Endothelial cell of umbilical vein (primary cell): ENCODE measurements at regions not wholly inside any gene's neighbourhood (a gene's known extent, or its start where the extent isn't known, plus 50 kb on each side); places are given as distances from the start of the nearest gene placed in this dataset.

Source experiments
- BruUV-seq: library from RNA; stranded (reverse); fragments of 400-500 nt; replicated peaks from 2 replicates; lab custom pipeline; 2021; lab: Mats Ljungman, UMichigan
- CTCF ChIA-PET: fragments of 300-600, 350-600 bp; sonication (Branson Sonifier 250); formaldehyde crosslinking; loops from one replicate; lab custom pipeline; 2021; ENCODE audit warnings: antibody characterized with exemption, inconsistent platforms; lab: Charles Lee
- POLR2A ChIA-PET: fragments of 300-600, 350-600 bp; sonication (Branson Sonifier 250); formaldehyde crosslinking; loops from one replicate; lab custom pipeline; 2021; ENCODE audit warnings: antibody characterized with exemption, inconsistent platforms; lab: Charles Lee
- DNase-seq: peaks from one replicate; pipeline ENCODE4 v3.0.0-alpha.2; 2011; ENCODE audit warnings: low read depth, low spot score
- FAIRE-seq: peaks from 2 replicates; lab custom pipeline; 2011; peaks lifted over from hg19 to GRCh38; lab: Jason Lieb, UNC
- H2AFZ ChIP-seq: 2 replicates; pipeline ENCODE4 v1.6.0; 2012; ENCODE audit warnings: low read depth, low read length, control low read depth, inconsistent platforms
- H3K27ac ChIP-seq: 2 replicates; pipeline ENCODE4 v1.5.1; 2011; ENCODE audit warnings: low read depth, mild to moderate bottlenecking, control low read depth, low read length, moderate library complexity; ENCODE audit not compliant: insufficient read depth
- H3K27me3 ChIP-seq, 2 experiments: 2 replicates each; pipeline versions ENCODE4 v1.6.0 to v1.6.1; 2011; ENCODE audit warnings: low read length in 2 of 2, mixed read lengths in 1 of 2; ENCODE audit not compliant: control insufficient read depth in 2 of 2, insufficient read depth in 2 of 2
- H3K36me3 ChIP-seq, 2 experiments: 2 replicates in 1 of 2; 3 replicates in 1 of 2; pipeline ENCODE4 v1.5.1; 2011; ENCODE audit warnings: low read length in 2 of 2, mild to moderate bottlenecking in 1 of 2, moderate library complexity in 1 of 2; ENCODE audit not compliant: control insufficient read depth in 2 of 2, insufficient read depth in 2 of 2; ENCODE audit errors: extremely low read depth in 1 of 2
- H3K4me1 ChIP-seq: 3 replicates; pipeline ENCODE4 v1.5.1; 2011; ENCODE audit warnings: mild to moderate bottlenecking, low read length; ENCODE audit not compliant: control insufficient read depth, insufficient read depth; ENCODE audit errors: extremely low read depth
- H3K4me2 ChIP-seq: 2 replicates; pipeline ENCODE4 v1.6.1; 2011; ENCODE audit warnings: low read length, control low read depth, mixed read lengths; ENCODE audit not compliant: insufficient read depth
- H3K4me3 ChIP-seq, 3 experiments: fragments of 200-600 bp in 1 of 3; sonication (generic), shearing (Covaris generic) in 1 of 3; replicated peaks in 1 of 3; 2 replicates each; pipeline ENCODE4 v1.5.1; 2011 to 2016; ENCODE audit warnings: control low read depth in 3 of 3, low read length in 3 of 3, mild to moderate bottlenecking in 2 of 3, inconsistent platforms in 1 of 3, low read depth in 1 of 3, moderate library complexity in 1 of 3; ENCODE audit not compliant: insufficient read depth in 1 of 3
- H3K79me2 ChIP-seq: 2 replicates; pipeline ENCODE4 v1.6.0; 2012; ENCODE audit warnings: low read length, inconsistent platforms; ENCODE audit not compliant: control insufficient read depth, insufficient read depth
- H3K9ac ChIP-seq: replicated peaks from 2 replicates; pipeline ENCODE3; 2011; ENCODE audit warnings: low read length, control low read depth; ENCODE audit not compliant: insufficient read depth; ENCODE audit errors: extremely low read depth
- H3K9me1 ChIP-seq: replicated peaks from 3 replicates; pipeline ENCODE4 v1.6.0; 2011; ENCODE audit warnings: mild to moderate bottlenecking, low read length; ENCODE audit not compliant: control insufficient read depth, insufficient read depth; ENCODE audit errors: extremely low read depth
- H3K9me3 ChIP-seq: replicated peaks from 2 replicates; pipeline ENCODE4 v1.5.1; 2012; ENCODE audit warnings: low read length, inconsistent platforms; ENCODE audit not compliant: control insufficient read depth, insufficient read depth
- H4K20me1 ChIP-seq: replicated peaks from 2 replicates; pipeline ENCODE3; 2011; ENCODE audit warnings: mild to moderate bottlenecking, low read length; ENCODE audit not compliant: control insufficient read depth, insufficient read depth; ENCODE audit errors: extremely low read depth
- CTCF ChIP-seq, 2 donors: IDR thresholded peaks; 1 replicate in 1 of 2; 2 replicates in 1 of 2; pipeline ENCODE4 v1.5.1; 2011; ENCODE audit warnings: low read length in 2 of 2, mild to moderate bottlenecking in 2 of 2, moderate library complexity in 2 of 2, control low read depth in 1 of 2, inconsistent platforms in 1 of 2, low read depth in 1 of 2; ENCODE audit not compliant: insufficient read depth in 1 of 2; ENCODE audit errors: extremely low read depth in 1 of 2
- EZH2 ChIP-seq: IDR thresholded peaks from 2 replicates; pipeline ENCODE4 v1.6.1; 2012; ENCODE audit warnings: borderline replicate concordance, low read depth, mild to moderate bottlenecking, moderate library complexity, low read length, inconsistent platforms; ENCODE audit not compliant: severe bottlenecking
- FOS ChIP-seq: IDR thresholded peaks from 2 replicates; pipeline ENCODE4 v1.6.1; 2011; ENCODE audit warnings: mild to moderate bottlenecking, low read length, moderate library complexity, borderline replicate concordance; ENCODE audit not compliant: insufficient read depth
- GATA2 ChIP-seq: IDR thresholded peaks from 2 replicates; pipeline ENCODE4 v1.7.0; 2011; ENCODE audit warnings: low read depth, mild to moderate bottlenecking, moderate library complexity, mixed read lengths, low read length; ENCODE audit not compliant: insufficient read length, insufficient read depth
- JUN ChIP-seq: IDR thresholded peaks from 2 replicates; pipeline ENCODE4 v1.6.1; 2011; ENCODE audit warnings: borderline replicate concordance, low read depth; ENCODE audit not compliant: insufficient read length, insufficient read depth
- MYC ChIP-seq: IDR thresholded peaks from one replicate; pipeline ENCODE4 v1.6.1; 2011; ENCODE audit warnings: mild to moderate bottlenecking, low read depth, low read length
- POLR2AphosphoS5 ChIP-seq: IDR thresholded peaks from 2 replicates; pipeline ENCODE4 v1.6.1; 2012; ENCODE audit warnings: low read depth, mild to moderate bottlenecking, control low read depth, low read length, moderate library complexity; ENCODE audit not compliant: insufficient read depth
- dilution Hi-C: fragments of 300-500 bp; cut with MboI; formaldehyde crosslinking; loops from one replicate; pipeline ENCODE4 v1.15.0; 2019; ENCODE audit warnings: low sequenced_read_pairs; ENCODE audit not compliant: extremely low pct_ligation_motif_present
- intact Hi-C: fragments of 100-400 bp; cut with micrococcal nuclease; formaldehyde crosslinking; loops from one replicate; pipeline ENCODE4 v1.10.0; 2022
- TF ChIP-seq, protein P1 (sequence below): IDR thresholded peaks from 2 replicates; pipeline ENCODE4 v1.6.1; 2011; ENCODE audit not compliant: insufficient read depth, insufficient read length

GRCh38 chr6:153218184-153218792 lies 87.2 kb upstream of the RGS17 start:
- H3K4me2 ChIP-seq = no peak overlapping the region
- intact Hi-C loops (no loop called here), dilution Hi-C loops (no loop called here)
- no peak overlapping the region for H3K9ac ChIP-seq
- no TSS peak for BruUV-seq
- no peaks in the 10 kb centered on the region for H3K4me1 ChIP-seq
- TF ChIP-seq CTCF (IDR thresholded peaks at IDR 0.05; ENCODE audit: extremely low read depth in 1 of 2, insufficient read depth in 1 of 2, low read depth in 1 of 2, low read length in 2 of 2) (no peak), MYC (no peak), POLR2AphosphoS5 (no peak), JUN (no peak), EZH2 (no peak), FOS (no peak), GATA2 (no peak)
- TF ChIP-seq, protein P1, sequence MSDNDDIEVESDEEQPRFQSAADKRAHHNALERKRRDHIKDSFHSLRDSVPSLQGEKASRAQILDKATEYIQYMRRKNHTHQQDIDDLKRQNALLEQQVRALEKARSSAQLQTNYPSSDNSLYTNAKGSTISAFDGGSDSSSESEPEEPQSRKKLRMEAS = no peak
- H3K36me3 ChIP-seq = no peaks in the 10 kb centered on the region
- no peaks in the 10 kb centered on the region for H3K9me3 ChIP-seq
- DNase-seq (no peak), FAIRE-seq (no peak)
- H2AFZ ChIP-seq = no peak overlapping the region
- no peaks in the 10 kb centered on the region for H3K9me1 ChIP-seq
- POLR2A ChIA-PET = no interaction called here
- no peak overlapping the region for H3K4me3 ChIP-seq
- H4K20me1 ChIP-seq = no peaks in the 10 kb centered on the region
- H3K27me3 ChIP-seq = peaks cover 0 to 6% of the 10 kb centered on the region in 2 experiments
- H3K79me2 ChIP-seq = no peaks in the 10 kb centered on the region
- CTCF ChIA-PET = interaction anchor here (1.2 kb wide), 1 partner anchor 28 kb away, joined by 3 read pairs; no protein-coding TSS in a partner anchor
- H3K27ac ChIP-seq = no peak overlapping the region
